Gastrocnemius medialis (tissue), 4 donors: ENCODE measurements at regions not wholly inside any gene's neighbourhood (a gene's known extent, or its start where the extent isn't known, plus 50 kb on each side); places are given as distances from the start of the nearest gene placed in this dataset.

Source experiments
- POLR2A ChIP-seq, 2 donors: fragments of 450-650 bp; IDR thresholded peaks; one replicate each; pipeline ENCODE4 v1.6.1; 2017; ENCODE audit warnings: antibody characterized with exemption in 2 of 2, mild to moderate bottlenecking in 2 of 2, moderate library complexity in 2 of 2
- TF ChIP-seq, protein P1 (sequence below), 5 experiments: fragments of 450-650 bp in 3 of 5; fragments of 200-600 bp in 2 of 5; sonication (generic) in 2 of 5; IDR thresholded peaks in 4 of 5; conservative IDR thresholded peaks in 1 of 5; 1 replicate in 4 of 5; 2 replicates in 1 of 5; pipeline ENCODE4 v1.5.1; 2016 to 2019; ENCODE audit warnings: antibody characterized with exemption in 5 of 5, mild to moderate bottlenecking in 3 of 5, moderate library complexity in 3 of 5

DNA sequence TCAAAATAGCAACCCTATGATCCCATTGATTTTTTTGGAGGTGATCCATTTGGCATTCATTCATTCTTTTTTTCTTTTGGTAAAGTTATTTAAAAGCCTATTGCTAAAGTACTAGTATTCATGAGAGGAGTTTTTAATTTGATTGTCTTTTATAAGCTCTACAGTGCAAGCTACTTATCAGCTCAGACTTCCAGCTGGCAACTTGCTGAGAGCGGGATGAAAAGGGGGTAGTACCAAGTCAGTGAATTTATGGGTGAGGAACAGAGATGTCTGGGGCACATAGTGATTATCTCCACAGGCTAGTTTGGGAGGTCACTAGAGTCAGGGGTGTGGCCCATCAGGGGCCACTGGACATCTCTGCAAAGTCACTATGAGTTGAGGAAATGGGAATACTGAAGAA, 202.4 kb downstream of the PIK3C3 start:
- TF ChIP-seq POLR2A (IDR thresholded peaks at IDR 0.05) = no peak
- TF ChIP-seq, protein P1, sequence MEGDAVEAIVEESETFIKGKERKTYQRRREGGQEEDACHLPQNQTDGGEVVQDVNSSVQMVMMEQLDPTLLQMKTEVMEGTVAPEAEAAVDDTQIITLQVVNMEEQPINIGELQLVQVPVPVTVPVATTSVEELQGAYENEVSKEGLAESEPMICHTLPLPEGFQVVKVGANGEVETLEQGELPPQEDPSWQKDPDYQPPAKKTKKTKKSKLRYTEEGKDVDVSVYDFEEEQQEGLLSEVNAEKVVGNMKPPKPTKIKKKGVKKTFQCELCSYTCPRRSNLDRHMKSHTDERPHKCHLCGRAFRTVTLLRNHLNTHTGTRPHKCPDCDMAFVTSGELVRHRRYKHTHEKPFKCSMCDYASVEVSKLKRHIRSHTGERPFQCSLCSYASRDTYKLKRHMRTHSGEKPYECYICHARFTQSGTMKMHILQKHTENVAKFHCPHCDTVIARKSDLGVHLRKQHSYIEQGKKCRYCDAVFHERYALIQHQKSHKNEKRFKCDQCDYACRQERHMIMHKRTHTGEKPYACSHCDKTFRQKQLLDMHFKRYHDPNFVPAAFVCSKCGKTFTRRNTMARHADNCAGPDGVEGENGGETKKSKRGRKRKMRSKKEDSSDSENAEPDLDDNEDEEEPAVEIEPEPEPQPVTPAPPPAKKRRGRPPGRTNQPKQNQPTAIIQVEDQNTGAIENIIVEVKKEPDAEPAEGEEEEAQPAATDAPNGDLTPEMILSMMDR (IDR thresholded peaks at IDR 0.05 in 4 of 5, conservative IDR thresholded peaks at IDR 0.05 in 1 of 5) = no peak
